ENCODE measurements at regions not wholly inside any gene's neighbourhood (a gene's known extent, or its start where the extent isn't known, plus 50 kb on each side); places are given as distances from the start of the nearest gene placed in this dataset.

- TF ChIP-seq CTCF (conservative IDR thresholded peaks at IDR 0.05; ENCODE audit: low read depth, low read length): no peak
- H3K4me3 ChIP-seq (ENCODE audit: low read depth, low read length): no peak overlapping the region
- DNase-seq (ENCODE audit: low read depth): no peak
Measured at GRCh38 chr11:97893612-97894011, 1127.1 kb upstream of the CNTN5 start.

- no peak overlapping the region for H3K4me3 ChIP-seq (ENCODE audit: low read depth, low read length)
- TF ChIP-seq CTCF (conservative IDR thresholded peaks at IDR 0.05; ENCODE audit: low read depth, low read length): no peak
- no peak for DNase-seq (ENCODE audit: low read depth)
Measured at GRCh38 chr11:97894978-97895377, 1125.8 kb upstream of the CNTN5 start.

GRCh38 chr11:97895572-97895971, 1125.2 kb upstream of the CNTN5 start:
- DNase-seq (ENCODE audit: low read depth): no peak
- no peak for TF ChIP-seq CTCF (conservative IDR thresholded peaks at IDR 0.05; ENCODE audit: low read depth, low read length)
- H3K4me3 ChIP-seq (ENCODE audit: low read depth, low read length): no peak overlapping the region

GRCh38 chr11:97902828-97903227, 1117.9 kb upstream of the CNTN5 start:
- no peak for TF ChIP-seq CTCF (conservative IDR thresholded peaks at IDR 0.05; ENCODE audit: low read depth, low read length)
- H3K4me3 ChIP-seq (ENCODE audit: low read depth, low read length): no peak overlapping the region
- no peak for DNase-seq (ENCODE audit: low read depth)

GRCh38 chr11:97905101-97905500, 1115.6 kb upstream of the CNTN5 start:
- TF ChIP-seq CTCF (conservative IDR thresholded peaks at IDR 0.05; ENCODE audit: low read depth, low read length): no peak
- no peak overlapping the region for H3K4me3 ChIP-seq (ENCODE audit: low read depth, low read length)
- DNase-seq (ENCODE audit: low read depth): no peak

- H3K4me3 ChIP-seq (ENCODE audit: low read depth, low read length): no peak overlapping the region
- DNase-seq (ENCODE audit: low read depth): no peak
- no peak for TF ChIP-seq CTCF (conservative IDR thresholded peaks at IDR 0.05; ENCODE audit: low read depth, low read length)
Measured at GRCh38 chr11:97905671-97906070, 1115.1 kb upstream of the CNTN5 start.

- no peak overlapping the region for H3K4me3 ChIP-seq (ENCODE audit: low read depth, low read length)
- DNase-seq (ENCODE audit: low read depth): no peak
- no peak for TF ChIP-seq CTCF (conservative IDR thresholded peaks at IDR 0.05; ENCODE audit: low read depth, low read length)
Measured at GRCh38 chr11:97908354-97908753, 1112.4 kb upstream of the CNTN5 start.
